Sigmoid colon (tissue), 6 donors: ENCODE measurements at regions not wholly inside any gene's neighbourhood (a gene's known extent, or its start where the extent isn't known, plus 50 kb on each side); places are given as distances from the start of the nearest gene placed in this dataset.

Experiments
- DNase-seq: peaks from one replicate; pipeline ENCODE4 v3.0.0-alpha.2; 2019
- H3K27ac ChIP-seq, 4 donors: fragments of 200-600 bp; sonication (generic); one replicate each; pipeline ENCODE4 v1.5.1; 2016 to 2019; ENCODE audit warnings: mild to moderate bottlenecking in 1 of 4
- H3K27me3 ChIP-seq, 3 donors: fragments of 200-600 bp; sonication (generic); one replicate each; pipeline ENCODE4 v1.5.1; 2019; ENCODE audit warnings: mild to moderate bottlenecking in 1 of 3
- H3K36me3 ChIP-seq, 4 donors: fragments of 200-600 bp; sonication (generic); one replicate each; pipeline ENCODE4 v1.5.1; 2016 to 2019
- H3K4me1 ChIP-seq, 4 donors: fragments of 200-600 bp; sonication (generic); one replicate each; pipeline ENCODE4 v1.5.1; 2017 to 2019
- H3K4me3 ChIP-seq, 4 donors: fragments of 200-600 bp; sonication (generic); one replicate each; pipeline ENCODE4 v1.5.1; 2017 to 2019; ENCODE audit warnings: mild to moderate bottlenecking in 2 of 4, moderate library complexity in 1 of 4
- H3K9me3 ChIP-seq, 4 donors: fragments of 200-600 bp in 3 of 4; sonication (generic) in 3 of 4; one replicate each; pipeline versions ENCODE4 v1.5.1 to v1.6.1; 2013 to 2019
- EP300 ChIP-seq, 4 donors: sonication (generic); formaldehyde crosslinking; IDR thresholded peaks; one replicate each; pipeline ENCODE4 v1.6.1; 2017; ENCODE audit warnings: antibody characterized with exemption in 4 of 4
- POLR2A ChIP-seq, 2 donors: fragments of 450-650 bp; IDR thresholded peaks; one replicate each; pipeline ENCODE4 v1.6.1; 2016; ENCODE audit warnings: antibody characterized with exemption in 2 of 2, mild to moderate bottlenecking in 2 of 2, moderate library complexity in 2 of 2
- POLR2AphosphoS5 ChIP-seq, 4 donors: sonication (generic); formaldehyde crosslinking; IDR thresholded peaks; one replicate each; pipeline ENCODE4 v1.6.1; 2017; ENCODE audit warnings: antibody characterized with exemption in 4 of 4
- WGBS, 2 donors: extraction: QIAGEN DNeasy Blood & Tissue Kit; methylation state at CpG; one replicate each; pipeline ENCODE4 v1.1.7; 2013; 5-methylcytosine and 5-hydroxymethylcytosine counted together
- intact Hi-C: fragments of 100-400 bp; cut with DNase I; formaldehyde crosslinking; loops from one replicate; pipeline ENCODE4 v1.15.1; 2023
- TF ChIP-seq, protein P1 (sequence below), 4 experiments: fragments of 450-650 bp in 3 of 4; fragments of 200-600 bp in 1 of 4; IDR thresholded peaks; one replicate each; pipeline ENCODE4 v1.5.1; 2016 to 2019; ENCODE audit warnings: antibody characterized with exemption in 4 of 4, mild to moderate bottlenecking in 3 of 4, moderate library complexity in 2 of 4
- donor health status: healthy with polysubstance abuse.
- donor health status: healthy.

DNA sequence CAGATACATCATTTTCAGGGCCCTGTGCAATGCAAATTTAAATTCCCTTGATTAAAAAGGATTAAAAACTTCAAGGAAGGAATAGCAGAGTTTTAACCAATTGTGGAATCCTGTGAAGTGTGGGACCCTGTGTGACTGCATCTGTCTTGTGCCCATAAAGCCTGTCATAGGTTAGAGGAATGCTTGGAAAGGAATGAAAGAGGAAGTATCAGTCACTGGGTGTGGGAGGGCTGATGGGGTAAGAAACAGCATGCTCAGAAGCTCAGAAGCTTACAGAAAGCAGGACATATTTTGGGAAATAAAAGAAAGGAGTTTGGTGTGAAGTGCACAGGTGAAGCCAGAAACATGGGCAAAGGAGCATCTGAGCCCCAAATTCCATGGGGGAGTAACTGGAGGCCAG is 150.8 kb upstream of the ETV3 start:
- no peak for DNase-seq
- intact Hi-C loops, result no loop called here
- Histone ChIP-seq H3K4me1 (no peaks in the 10 kb centered on the region), H3K9me3 (no peaks in the 10 kb centered on the region), H3K27me3 (no peaks in the 10 kb centered on the region), H3K4me3 (no peak overlapping the region), H3K27ac (no peak overlapping the region), H3K36me3 (no peaks in the 10 kb centered on the region)
- TF ChIP-seq, protein P1, sequence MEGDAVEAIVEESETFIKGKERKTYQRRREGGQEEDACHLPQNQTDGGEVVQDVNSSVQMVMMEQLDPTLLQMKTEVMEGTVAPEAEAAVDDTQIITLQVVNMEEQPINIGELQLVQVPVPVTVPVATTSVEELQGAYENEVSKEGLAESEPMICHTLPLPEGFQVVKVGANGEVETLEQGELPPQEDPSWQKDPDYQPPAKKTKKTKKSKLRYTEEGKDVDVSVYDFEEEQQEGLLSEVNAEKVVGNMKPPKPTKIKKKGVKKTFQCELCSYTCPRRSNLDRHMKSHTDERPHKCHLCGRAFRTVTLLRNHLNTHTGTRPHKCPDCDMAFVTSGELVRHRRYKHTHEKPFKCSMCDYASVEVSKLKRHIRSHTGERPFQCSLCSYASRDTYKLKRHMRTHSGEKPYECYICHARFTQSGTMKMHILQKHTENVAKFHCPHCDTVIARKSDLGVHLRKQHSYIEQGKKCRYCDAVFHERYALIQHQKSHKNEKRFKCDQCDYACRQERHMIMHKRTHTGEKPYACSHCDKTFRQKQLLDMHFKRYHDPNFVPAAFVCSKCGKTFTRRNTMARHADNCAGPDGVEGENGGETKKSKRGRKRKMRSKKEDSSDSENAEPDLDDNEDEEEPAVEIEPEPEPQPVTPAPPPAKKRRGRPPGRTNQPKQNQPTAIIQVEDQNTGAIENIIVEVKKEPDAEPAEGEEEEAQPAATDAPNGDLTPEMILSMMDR (IDR thresholded peaks at IDR 0.05), result no peak
- TF ChIP-seq EP300 (IDR thresholded peaks at IDR 0.05) (no peak), POLR2A (IDR thresholded peaks at IDR 0.05) (no peak), POLR2AphosphoS5 (IDR thresholded peaks at IDR 0.05) (no peak)

DNA sequence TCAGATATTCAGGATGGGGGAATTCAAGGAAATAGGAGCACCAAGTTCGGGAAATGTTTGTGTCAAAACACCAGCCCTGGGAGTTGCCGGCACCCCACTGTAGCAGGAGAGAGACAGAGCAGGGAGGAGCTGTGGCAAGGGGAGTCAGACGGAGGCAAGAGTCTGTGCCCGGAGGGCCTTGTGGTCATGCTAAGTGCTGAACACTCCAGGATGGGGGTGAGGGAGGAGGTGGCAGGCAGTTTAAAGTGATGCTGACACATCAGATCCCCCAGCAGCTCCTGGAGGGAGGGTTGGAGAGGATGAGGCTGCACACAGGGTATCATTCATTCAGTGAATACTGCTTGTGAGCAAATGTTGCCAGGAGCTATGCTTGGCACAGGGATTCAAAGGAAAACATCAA is 150.3 kb upstream of the ETV3 start:
- no peaks in the 10 kb centered on the region for H3K27me3 ChIP-seq
- no peaks in the 10 kb centered on the region for H3K36me3 ChIP-seq
- no peaks in the 10 kb centered on the region for H3K9me3 ChIP-seq
- no peak for TF ChIP-seq POLR2A (IDR thresholded peaks at IDR 0.05)
- TF ChIP-seq, protein P1 (IDR thresholded peaks at IDR 0.05), result no peak
- no peak for TF ChIP-seq POLR2AphosphoS5 (IDR thresholded peaks at IDR 0.05)
- TF ChIP-seq EP300 (IDR thresholded peaks at IDR 0.05), result no peak
- DNase-seq, result no peak
- H3K4me1 ChIP-seq, result no peaks in the 10 kb centered on the region
- 81 to 84% methylated on average over 4 of the region's 4 CpGs for WGBS, 2 donors
- intact Hi-C loops, result no loop called here
- H3K4me3 ChIP-seq, result no peak overlapping the region
- no peak overlapping the region for H3K27ac ChIP-seq

DNA sequence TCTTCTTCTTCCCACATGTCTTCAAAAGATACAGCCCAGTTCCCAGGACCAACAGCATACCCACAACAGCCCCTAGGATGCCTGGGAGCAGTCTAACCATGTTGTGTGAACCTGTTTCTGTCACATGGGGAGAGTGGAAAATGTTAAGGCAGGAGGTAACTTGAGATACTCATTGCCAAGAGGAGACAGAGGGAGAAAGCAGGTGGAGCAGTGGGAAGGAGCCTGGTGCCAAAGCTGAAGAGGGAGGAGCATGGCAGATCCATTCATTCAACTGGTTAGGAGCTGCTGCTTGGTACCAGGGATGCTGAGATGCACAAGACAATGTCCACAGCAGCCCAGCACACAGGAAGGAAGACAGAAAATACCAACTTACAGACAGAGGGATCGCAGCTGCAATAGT is 149.8 kb upstream of the ETV3 start:
- Histone ChIP-seq H3K27ac (no peak overlapping the region), H3K36me3 (no peaks in the 10 kb centered on the region), H3K4me3 (no peak overlapping the region), H3K27me3 (no peaks in the 10 kb centered on the region), H3K4me1 (no peaks in the 10 kb centered on the region), H3K9me3 (no peaks in the 10 kb centered on the region)
- TF ChIP-seq POLR2AphosphoS5 (IDR thresholded peaks at IDR 0.05) (no peak), POLR2A (IDR thresholded peaks at IDR 0.05) (no peak), EP300 (IDR thresholded peaks at IDR 0.05) (no peak)
- TF ChIP-seq, protein P1 (IDR thresholded peaks at IDR 0.05), result no peak
- DNase-seq, result no peak
- intact Hi-C loops, result no loop called here
- 89 to 93% methylated on average over 1 of the region's 1 CpG for WGBS, 2 donors

DNA sequence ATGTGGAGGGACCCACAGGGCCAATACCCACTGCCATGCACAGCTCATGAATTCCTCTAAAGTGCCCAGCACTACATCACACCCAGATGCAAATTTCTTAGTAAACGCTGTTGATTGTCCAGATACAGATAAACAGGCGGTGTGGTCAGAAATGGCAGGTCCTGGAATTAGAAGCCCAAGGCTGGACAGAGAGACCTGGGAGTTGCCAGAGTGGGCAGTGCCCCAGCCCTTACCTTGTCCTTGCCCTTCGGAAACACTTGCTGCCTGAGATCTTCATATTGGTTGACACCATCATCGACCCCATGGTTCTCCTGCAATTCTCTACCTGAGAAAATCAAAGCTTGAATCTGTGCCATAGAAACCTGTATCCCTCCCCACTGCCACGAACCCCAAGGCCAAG is 149.3 kb upstream of the ETV3 start:
- H3K4me1 ChIP-seq, result no peaks in the 10 kb centered on the region
- no peaks in the 10 kb centered on the region for H3K36me3 ChIP-seq
- no peak for DNase-seq
- TF ChIP-seq POLR2AphosphoS5 (IDR thresholded peaks at IDR 0.05), result no peak
- no peak for TF ChIP-seq EP300 (IDR thresholded peaks at IDR 0.05)
- no peak for TF ChIP-seq POLR2A (IDR thresholded peaks at IDR 0.05)
- TF ChIP-seq, protein P1 (IDR thresholded peaks at IDR 0.05), result no peak
- 67 to 69% methylated on average over 5 of the region's 5 CpGs for WGBS, 2 donors
- intact Hi-C loops, result no loop called here
- no peak overlapping the region for H3K4me3 ChIP-seq
- H3K27ac ChIP-seq, result no peak overlapping the region
- H3K9me3 ChIP-seq, result no peaks in the 10 kb centered on the region
- H3K27me3 ChIP-seq, result no peaks in the 10 kb centered on the region

DNA sequence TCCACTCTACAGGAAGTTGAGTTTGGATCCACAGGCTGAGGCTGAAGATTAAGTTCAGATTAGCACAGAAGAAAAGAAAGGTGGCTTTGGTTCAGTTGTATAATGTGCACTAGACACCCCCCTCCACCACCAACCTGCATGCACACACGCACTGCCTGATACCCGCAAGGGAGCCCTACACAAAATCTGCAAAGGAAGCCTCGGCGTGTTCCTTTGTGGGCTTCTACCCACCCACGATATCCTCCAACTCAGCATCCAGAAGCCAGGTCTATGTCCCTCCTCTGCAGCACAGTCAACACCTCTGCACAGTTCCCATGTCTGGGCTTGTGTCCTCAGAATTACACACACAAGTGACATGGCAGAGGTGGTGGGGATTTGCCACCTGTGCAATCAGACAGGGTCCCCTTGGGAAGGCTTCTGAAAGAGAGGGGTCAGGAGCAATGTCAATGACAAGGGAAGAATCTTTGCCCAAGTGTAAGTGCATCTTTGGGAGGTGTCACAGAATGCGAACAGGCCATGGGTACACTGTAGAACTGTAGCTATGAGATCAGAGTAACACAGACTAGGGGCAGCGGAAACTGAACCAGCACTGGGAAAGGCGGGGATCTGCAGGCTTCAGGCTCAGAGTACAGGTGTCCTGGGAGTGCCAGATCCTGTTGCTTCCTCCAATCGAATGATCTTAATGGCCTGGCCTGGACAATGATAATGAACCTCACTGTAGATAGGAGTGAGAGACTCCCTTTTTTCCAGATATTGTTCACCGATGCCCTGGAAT is 148.6 kb upstream of the ETV3 start:
- TF ChIP-seq POLR2A (IDR thresholded peaks at IDR 0.05) (no peak), EP300 (IDR thresholded peaks at IDR 0.05) (no peak), POLR2AphosphoS5 (IDR thresholded peaks at IDR 0.05) (no peak)
- TF ChIP-seq, protein P1 (IDR thresholded peaks at IDR 0.05), result no peak
- Histone ChIP-seq H3K36me3 (no peaks in the 10 kb centered on the region), H3K4me3 (no peak overlapping the region), H3K27ac (no peak overlapping the region), H3K9me3 (no peaks in the 10 kb centered on the region), H3K27me3 (no peaks in the 10 kb centered on the region), H3K4me1 (no peaks in the 10 kb centered on the region)
- DNase-seq, result no peak
- WGBS, 2 donors, result 89 to 90% methylated on average over 10 of the region's 10 CpGs
- intact Hi-C loops, result no loop called here
